ENCODE measurements at regions not wholly inside any gene's neighbourhood (a gene's known extent, or its start where the extent isn't known, plus 50 kb on each side); places are given as distances from the start of the nearest gene placed in this dataset.

DNA sequence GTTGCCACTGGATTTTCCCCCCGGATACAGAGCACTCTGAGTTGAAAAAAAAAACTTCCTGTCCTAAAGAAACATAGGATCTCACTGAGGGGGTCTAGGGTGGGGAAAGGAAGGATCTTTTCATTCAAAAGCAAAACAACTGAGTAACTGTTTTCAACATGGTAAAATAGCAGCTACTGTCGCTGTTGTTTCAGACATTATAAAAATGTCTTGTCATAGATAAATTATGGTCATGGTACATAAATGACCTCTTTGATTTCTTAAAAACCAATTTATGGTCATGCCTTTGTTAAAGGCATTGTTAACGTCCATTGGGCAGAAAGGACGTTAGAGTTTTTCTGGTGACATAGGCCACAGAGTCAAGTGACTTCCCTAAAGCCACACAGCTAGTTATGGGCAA, 180.4 kb upstream of the DTNBP1 start:
- H3K79me2 ChIP-seq (ENCODE audit: insufficient read depth, low read length) = no peaks in the 10 kb centered on the region
- Mint-ChIP-seq H3K36me3 (ENCODE audit: insufficient read depth in 1 of 3, low read depth in 3 of 3) (no peaks in the 10 kb centered on the region), H3K27me3 (ENCODE audit: low read depth) (no peaks in the 10 kb centered on the region), H3K9me3 (no peaks in the 10 kb centered on the region), H3K4me3 (no peak overlapping the region), H3K4me1 (peaks cover 13 to 16% of the 10 kb centered on the region in 2 experiments), H3K27ac (no peak overlapping the region)
- H3K4ac ChIP-seq (ENCODE audit: low read depth, low read length) = no peak overlapping the region
- H3K4me1 ChIP-seq (ENCODE audit: insufficient read depth, low read length) = peaks cover 3% of the 10 kb centered on the region; the same call in 1 of the 2 replicates
- no peak overlapping the region for H2AFZ ChIP-seq (ENCODE audit: low read length)
- H4K91ac ChIP-seq (ENCODE audit: insufficient read length, low read depth, low read length) = no peak overlapping the region
- no peak overlapping the region for H2BK20ac ChIP-seq (ENCODE audit: low read depth, low read length, poor library complexity, severe bottlenecking)
- H2AK5ac ChIP-seq (ENCODE audit: insufficient read length, low read length) = no peak overlapping the region
- H2BK5ac ChIP-seq (ENCODE audit: insufficient read length, low read length) = no peak overlapping the region
- H3K14ac ChIP-seq (ENCODE audit: insufficient read depth, low read length) = no peak overlapping the region
- H3K4me2 ChIP-seq (ENCODE audit: insufficient read depth, insufficient read length, low read length) = no peak overlapping the region
- H4K8ac ChIP-seq (replicated peaks; ENCODE audit: insufficient read length, low read depth, low read length) = no peak overlapping the region
- TF ChIP-seq, protein P1, sequence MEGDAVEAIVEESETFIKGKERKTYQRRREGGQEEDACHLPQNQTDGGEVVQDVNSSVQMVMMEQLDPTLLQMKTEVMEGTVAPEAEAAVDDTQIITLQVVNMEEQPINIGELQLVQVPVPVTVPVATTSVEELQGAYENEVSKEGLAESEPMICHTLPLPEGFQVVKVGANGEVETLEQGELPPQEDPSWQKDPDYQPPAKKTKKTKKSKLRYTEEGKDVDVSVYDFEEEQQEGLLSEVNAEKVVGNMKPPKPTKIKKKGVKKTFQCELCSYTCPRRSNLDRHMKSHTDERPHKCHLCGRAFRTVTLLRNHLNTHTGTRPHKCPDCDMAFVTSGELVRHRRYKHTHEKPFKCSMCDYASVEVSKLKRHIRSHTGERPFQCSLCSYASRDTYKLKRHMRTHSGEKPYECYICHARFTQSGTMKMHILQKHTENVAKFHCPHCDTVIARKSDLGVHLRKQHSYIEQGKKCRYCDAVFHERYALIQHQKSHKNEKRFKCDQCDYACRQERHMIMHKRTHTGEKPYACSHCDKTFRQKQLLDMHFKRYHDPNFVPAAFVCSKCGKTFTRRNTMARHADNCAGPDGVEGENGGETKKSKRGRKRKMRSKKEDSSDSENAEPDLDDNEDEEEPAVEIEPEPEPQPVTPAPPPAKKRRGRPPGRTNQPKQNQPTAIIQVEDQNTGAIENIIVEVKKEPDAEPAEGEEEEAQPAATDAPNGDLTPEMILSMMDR (conservative IDR thresholded peaks at IDR 0.05) = no peak
- H3K9me3 ChIP-seq (ENCODE audit: control insufficient read depth, low read depth, low read length) = no peaks in the 10 kb centered on the region
- no peak overlapping the region for H3K18ac ChIP-seq (ENCODE audit: insufficient read length, low read depth, low read length)
- 0 out of 2 replicates have a peak, but pooled peaks cover 2% of the 10 kb centered on the region for H3K27me3 ChIP-seq (ENCODE audit: insufficient read depth, low read length)
- H2BK120ac ChIP-seq (ENCODE audit: low read depth, low read length, poor library complexity, severe bottlenecking) = no peak overlapping the region
- no peaks in the 10 kb centered on the region for H3K23me2 ChIP-seq (ENCODE audit: insufficient read length, low read depth, low read length, poor library complexity, severe bottlenecking)
- no peak overlapping the region for H3K56ac ChIP-seq (ENCODE audit: insufficient read length, low read depth, low read length)
- no peak overlapping the region for H2BK12ac ChIP-seq (ENCODE audit: insufficient read length, low read depth, low read length)
- no peak overlapping the region for H3K23ac ChIP-seq (ENCODE audit: insufficient read length, low read depth, low read length)
- no peaks in the 10 kb centered on the region for H4K20me1 ChIP-seq (ENCODE audit: control insufficient read depth, insufficient read depth, insufficient read length)
- no peak overlapping the region for H3K9ac ChIP-seq (ENCODE audit: extremely low read depth, insufficient read length, low read length)
- no CpG with 5 or more reads among the region's 4 CpGs for WGBS (ENCODE audit: extremely low coverage, insufficient read length, low lambda C conversion rate)
- no peak overlapping the region for H3T11ph ChIP-seq (ENCODE audit: low read length)
- no peak overlapping the region for H4K5ac ChIP-seq (ENCODE audit: insufficient read length, low read depth, low read length)
- H3K27ac ChIP-seq (ENCODE audit: insufficient read length, low read depth, low read length) = no peak overlapping the region
- H3K79me1 ChIP-seq (ENCODE audit: insufficient read depth, low read depth, low read length, poor library complexity, severe bottlenecking) = no peaks in the 10 kb centered on the region
- no peak overlapping the region for H2BK15ac ChIP-seq (ENCODE audit: low read depth, low read length)
- no peak for DNase-seq
